ENCODE measurements at regions not wholly inside any gene's neighbourhood (a gene's known extent, or its start where the extent isn't known, plus 50 kb on each side); places are given as distances from the start of the nearest gene placed in this dataset.
A peak's percentile ranks its signal among the peaks of the same experiment; 100 is the strongest.

DNA sequence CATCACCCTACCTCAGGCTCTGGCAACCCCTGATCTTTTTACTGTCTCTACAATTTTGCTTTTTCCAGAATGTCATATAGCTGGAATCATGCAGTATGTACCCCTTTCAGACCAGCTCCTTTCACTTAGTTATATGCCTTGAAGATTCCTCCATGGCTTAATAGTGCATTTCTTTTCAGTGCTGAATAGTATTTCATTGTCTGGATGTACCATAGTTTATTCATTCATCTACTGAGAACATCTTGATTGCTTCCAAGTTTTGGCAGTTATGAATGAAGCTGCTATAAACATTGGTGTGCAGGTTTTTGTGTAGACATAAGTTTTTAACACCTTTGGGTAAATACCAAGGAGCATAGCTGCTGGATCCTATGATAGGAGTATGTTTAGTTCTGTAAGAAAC lies 50.8 kb upstream of the ANP32A start:
- no peak for DNase-seq

- DNase-seq: no peak
Measured at GRCh38 chr15:68874788-68875187, 54.1 kb upstream of the ANP32A start.

DNA sequence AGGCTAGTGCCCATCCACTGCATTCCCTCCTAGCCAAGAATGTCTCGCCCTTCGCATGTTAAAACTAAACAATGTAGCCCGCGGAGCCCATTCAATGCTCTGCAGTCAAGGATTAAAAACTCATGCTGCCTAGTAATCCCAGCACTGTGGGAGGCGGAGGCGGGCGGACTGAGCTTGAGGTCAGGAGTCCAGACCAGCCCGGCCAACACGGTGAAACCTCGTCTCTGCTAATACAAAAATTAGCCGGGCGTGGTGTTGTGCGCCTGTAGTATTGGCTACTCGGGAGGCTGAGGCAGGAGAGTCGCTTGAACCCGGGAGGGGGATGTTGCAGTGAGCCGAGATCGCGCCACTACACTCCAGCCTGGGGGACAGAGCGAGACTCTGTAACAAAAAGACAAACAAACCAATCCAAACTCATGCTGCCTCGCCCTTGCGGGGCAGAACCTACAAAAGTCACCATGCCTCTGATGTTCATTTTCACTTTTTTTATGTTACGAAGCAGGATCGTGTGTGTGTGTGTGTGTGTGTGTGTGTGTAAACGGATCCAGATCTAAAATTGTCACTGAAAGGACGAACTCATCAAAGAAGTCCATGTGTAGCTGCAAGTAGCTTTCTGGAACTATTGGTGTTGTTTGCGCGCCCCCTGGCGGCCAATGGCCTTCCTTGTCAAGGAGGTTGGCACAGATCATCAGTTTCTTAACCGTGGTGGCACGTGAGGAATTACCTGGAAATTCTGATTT lies 54.8 kb upstream of the SPESP1 start:
- DNase-seq: peak; percentile 95 to 96

DNA sequence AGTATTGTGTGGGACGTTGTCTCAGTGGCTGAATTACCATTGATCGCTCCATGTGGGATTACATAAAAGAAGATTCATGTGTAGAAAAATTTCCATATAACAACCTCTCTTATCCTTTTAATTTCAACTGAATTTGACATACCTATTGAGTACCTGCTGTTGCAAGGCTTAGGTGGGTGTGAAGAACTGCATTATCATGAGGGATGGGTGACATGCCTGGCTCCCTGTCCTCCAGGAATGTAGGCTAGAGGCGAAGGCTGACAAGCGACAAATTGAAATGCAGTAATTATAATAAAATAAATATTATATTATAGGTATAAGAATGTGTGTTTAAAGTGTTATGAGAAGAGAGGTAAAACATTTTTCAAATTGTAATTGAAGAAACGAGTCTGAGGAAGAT lies 52.7 kb upstream of the SPESP1 start:
- DNase-seq: no peak

DNA sequence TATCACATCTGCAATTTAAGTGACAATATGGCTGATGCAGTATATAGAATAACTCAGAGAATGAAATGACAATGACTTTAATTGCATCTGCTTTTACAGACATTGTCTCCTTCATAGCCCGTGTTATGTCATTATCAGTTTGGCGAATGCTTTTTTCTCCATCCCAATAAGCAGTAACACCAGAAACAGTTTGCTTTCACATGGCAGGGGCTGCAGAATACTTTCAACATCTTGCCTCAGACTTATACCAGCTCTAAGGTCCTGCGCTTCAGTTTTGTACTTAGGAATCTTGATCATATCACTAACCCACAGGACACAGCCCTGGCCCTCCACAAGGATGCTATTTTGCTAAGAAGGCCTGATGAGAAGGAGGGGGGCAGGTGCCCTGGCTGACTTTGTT lies 49.9 kb upstream of the SPESP1 start:
- DNase-seq: no peak

Data from stimulated activated CD4-positive, alpha-beta T cell treated with anti-CD3 and anti-CD28 coated beads, Interleukin-2, amount 100 ng/mL, for 24 hours (primary cell).